OCI-LY1 (cell line): ENCODE measurements at regions not wholly inside any gene's neighbourhood (a gene's known extent, or its start where the extent isn't known, plus 50 kb on each side); places are given as distances from the start of the nearest gene placed in this dataset.

ENCODE experiments used
- CTCF ChIP-seq: fragments of 200-600 bp; sonication (generic), shearing (Covaris generic); IDR thresholded peaks from 2 replicates; pipeline ENCODE4 v1.5.1; 2017; ENCODE audit warnings: mild to moderate bottlenecking, antibody characterized with exemption, low read length, moderate library complexity, mixed read lengths
- EZH2 ChIP-seq: fragments of 200-600 bp; sonication (generic), shearing (Covaris generic); IDR thresholded peaks from 2 replicates; pipeline ENCODE4 v1.8.0; 2017; ENCODE audit warnings: borderline replicate concordance, mixed run types, mild to moderate bottlenecking, antibody characterized with exemption, low read length, moderate library complexity, mixed read lengths

DNA sequence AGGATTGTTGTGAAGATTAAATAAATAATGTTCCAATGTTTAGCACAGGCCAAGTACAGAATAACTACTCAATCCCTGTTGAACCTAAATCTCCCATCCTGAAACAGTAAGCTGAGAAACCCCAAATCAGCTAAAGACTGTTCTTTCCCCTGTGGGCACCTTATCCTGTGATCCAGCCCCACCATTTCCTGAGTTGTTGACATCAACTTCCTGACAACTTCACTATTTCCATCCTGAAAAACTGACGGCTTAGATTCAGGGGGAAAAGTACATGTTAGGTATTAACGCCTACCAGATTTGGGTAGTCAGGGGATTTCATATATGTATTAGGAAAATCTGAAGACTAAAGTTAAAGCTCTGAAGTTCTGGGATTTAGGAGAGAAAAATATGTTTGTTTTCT lies 51.7 kb upstream of the PALMD start:
- TF ChIP-seq CTCF = no peak
- TF ChIP-seq EZH2 = no peak
